ENCODE measurements at regions not wholly inside any gene's neighbourhood (a gene's known extent, or its start where the extent isn't known, plus 50 kb on each side); places are given as distances from the start of the nearest gene placed in this dataset.
"Not testable (repeated sequence)": the region's sequence is repeated elsewhere in the genome, so short reads cannot be mapped to it uniquely, and the experiment has no call there.

DNA sequence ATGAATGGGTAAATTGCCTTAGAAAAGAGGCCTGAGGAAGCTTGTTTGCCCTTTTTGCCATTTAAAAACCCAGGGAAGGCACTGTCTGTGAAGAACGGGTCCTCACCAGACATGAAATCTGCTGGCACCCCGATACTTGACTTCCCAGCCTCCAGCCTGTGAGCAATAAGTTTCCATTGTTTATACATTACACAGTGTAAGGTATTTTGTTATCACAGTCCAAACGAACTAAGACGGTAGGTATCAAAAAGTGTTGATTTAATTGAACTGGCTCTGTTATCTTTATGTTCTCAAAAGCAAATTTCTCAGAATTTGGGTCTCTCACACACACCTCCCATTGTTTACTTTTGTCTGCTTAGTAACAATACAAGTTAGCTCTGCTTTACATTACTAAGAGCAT is 181.1 kb upstream of the MARCKS start:
- no peak for DNase-seq (ENCODE audit: low read depth in 2 of 3, low spot score in 1 of 3)

DNA sequence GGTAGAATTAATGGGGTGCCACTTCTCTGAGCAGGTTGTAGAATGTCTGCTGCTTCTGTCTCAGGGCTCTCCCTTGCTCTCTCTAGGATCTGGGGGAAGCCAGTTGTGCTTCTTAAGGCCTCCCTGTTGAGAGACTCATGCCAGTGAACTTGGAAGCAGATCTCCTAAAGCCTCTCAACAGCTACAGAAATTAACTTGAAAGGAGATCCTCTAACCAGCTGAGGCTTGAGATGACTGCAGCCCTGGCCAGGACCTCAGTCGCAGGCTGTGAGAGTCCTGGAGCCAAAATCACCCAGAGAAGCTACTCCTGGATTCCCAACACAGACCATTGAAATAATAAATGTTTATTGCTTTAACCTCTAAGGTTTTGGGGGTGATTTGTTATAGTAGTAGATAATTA is 180.2 kb upstream of the MARCKS start:
- DNase-seq (ENCODE audit: low read depth in 2 of 3, low spot score in 1 of 3) = no peak

DNA sequence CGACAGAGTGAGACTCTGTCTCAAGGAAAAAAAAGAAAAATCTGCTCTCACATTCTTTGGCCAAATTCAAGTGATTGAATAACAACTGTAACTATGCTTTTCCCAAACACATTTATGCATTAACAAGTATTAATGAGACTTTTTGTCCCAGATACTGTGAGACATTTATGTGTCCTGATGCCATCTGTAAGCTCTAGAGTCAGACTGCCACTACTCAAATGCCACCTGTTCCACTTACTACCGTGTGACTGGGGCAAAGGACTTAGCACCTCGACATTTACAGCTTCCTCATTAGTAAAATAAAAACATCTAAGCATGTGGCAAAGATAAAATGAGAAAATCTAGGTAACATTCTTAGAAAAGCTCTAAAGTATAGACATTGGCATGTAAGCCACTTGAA is 178.1 kb upstream of the MARCKS start:
- no peak for DNase-seq (ENCODE audit: low read depth in 2 of 3, low spot score in 1 of 3)

DNA sequence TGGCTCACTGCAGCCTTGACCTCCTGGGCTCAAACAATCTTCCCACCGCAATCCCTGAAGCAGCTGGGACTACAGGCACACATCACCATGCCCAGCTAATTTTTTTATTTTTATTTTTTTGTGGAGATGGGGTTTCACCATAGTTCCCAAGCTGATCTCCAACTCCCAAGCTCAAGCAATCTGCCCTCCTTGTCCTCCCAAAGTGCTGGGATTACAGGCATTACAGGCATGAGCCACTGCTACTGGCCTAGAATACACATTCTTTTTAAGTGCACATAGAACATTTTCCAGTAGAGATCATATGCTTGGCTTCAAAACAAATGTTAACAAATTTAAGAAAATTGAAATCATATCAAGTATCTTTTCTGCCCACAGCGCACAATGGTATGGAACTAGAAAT is 176.8 kb upstream of the MARCKS start:
- DNase-seq (ENCODE audit: low read depth in 2 of 3, low spot score in 1 of 3) = no peak

DNA sequence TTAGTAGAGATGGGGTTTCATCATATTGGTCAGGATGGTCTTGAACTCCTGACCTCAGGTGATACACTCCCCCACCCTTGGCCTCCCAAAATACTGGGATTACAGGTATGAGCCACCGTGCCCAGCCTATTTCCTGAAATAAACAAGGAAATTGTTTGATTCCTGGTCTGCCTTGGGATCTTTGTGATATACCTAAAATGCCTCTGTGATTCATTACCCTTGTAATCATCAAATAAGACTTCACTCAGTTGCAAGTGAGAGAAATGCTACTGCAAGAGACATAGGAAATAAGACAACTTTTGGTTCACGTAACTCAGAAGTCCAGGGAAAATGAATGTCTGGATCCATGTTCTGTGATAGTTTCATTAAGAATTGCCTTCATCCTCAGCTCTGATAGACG is 173.2 kb upstream of the MARCKS start:
- no peak for DNase-seq (ENCODE audit: low read depth in 2 of 3, low spot score in 1 of 3)

DNA sequence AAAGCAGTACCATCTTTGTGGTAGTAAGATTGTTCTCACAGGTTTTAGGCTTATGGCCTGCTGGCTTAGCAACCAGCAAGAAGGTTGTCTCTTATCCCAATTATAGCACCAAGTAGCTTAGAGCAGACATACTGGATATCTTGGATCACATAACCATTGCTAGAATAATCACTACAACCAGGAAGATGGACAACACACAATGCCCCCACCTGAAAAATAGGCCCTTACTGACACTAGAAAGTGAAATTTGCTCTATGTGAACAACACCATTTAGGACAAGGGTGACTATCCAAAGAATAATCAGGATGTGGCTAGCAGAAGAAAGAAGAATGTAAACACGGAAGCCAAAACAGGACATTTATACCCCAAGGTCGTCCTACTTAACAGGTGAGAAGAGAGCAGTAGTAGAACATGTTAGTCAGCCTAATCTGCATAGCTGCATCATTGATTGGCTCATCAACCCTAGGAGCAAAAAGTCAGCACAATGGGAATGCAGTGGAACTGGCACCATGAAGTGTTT is 172.7 kb upstream of the MARCKS start:
- DNase-seq (ENCODE audit: low read depth in 2 of 3, low spot score in 1 of 3) = no peak

DNA sequence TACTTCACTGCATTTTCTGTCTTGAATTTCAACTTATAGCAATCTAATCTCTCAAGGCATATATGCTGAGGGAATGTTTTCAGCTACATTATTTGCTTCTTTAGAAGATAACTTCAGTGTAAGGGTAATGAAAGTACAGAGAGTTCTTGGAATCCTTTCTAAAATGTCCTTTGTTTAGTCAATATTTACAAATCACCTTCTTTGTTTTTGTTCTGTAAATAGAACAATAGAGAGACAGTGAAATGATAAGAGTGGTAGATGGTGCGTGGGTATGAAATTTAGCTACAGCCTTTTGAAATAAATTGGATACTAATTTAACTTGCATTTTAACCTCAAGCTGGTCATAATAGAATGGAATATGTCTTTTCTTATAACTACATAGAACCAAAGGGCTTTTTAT is 171.1 kb upstream of the MARCKS start:
- no peak for DNase-seq (ENCODE audit: low read depth in 2 of 3, low spot score in 1 of 3)

DNA sequence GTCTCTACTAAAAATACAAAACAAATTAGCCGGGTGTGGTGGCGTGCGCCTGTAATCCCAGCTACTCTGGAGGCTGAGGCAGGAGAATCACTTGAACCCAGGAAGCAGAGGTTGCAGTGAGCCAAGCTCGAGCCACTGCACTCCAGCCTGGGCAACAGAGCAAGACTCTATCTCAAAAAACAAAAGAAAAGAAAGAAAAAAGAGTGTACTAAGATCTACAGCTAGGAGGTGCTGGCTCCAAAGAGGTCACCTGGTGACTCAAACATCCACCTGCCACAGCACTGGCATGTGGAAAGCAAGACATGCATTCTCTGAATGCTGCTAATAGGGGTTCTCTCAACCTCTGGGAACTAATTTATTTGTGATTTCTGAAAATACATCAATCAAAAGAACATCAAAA is 167.5 kb upstream of the MARCKS start:
- not testable (repeated sequence) for DNase-seq (ENCODE audit: low read depth in 2 of 3, low spot score in 1 of 3)

DNA sequence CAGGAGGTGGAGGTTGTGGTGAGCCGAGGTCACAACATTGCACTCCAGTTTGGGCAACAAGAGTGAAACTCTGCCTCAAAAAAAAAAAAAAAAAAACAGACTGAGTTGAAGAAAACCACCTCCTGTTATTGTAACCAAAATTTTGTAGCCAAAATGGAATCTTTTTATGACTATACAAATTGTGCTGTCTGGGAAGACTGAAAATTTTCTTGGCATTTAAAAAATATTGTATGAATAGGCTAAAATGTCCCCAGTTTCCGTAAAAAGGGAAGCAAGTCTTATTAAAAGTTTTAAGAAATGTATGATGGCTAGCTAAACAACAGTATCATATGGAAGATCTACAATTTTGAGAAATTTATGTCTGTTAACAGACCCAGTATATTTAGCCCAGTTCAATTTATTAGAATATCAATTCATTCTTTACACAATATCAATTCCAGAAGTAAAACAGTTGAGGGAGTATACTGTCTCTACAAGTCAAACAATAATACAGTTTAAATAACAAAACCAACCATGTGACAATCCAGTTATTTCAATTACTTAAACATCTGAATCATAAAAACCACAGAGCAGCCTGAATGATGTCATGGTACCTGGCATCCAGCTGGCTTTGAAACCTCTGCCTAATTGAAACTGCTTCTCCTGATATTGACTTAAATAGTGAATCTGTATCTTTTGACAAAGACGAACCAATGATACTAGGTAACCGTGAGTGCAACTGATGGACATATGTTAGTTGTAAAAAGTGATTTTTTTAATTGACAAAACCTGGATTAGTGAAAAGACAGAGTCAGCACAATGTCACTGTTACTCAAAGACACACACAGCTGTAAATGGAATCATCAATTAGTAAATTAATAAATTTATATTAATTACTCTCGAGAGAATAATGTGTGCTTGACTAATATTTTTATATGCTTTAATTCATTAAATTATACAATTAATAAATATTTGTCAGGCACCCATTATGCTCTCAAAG is 166.6 kb upstream of the MARCKS start:
- no peak for DNase-seq (ENCODE audit: low read depth in 2 of 3, low spot score in 1 of 3)

DNA sequence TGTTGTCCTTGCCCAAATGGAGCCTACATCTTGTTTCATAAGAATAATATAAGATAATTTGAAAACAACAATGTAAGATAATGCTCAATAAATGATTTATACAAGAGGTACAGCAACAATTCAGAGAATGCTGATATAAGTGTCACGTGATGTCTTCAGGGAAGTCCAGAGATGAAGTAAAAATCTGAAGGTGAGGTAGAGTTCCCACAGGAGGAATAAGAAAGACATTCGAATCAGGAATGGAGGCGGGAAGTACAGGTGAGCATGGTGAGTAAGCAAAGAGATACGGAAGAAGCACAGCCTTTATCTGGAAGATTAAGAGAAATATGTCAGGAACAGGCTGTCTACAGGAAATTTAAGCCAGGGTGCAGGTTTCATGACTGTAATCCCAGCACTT is 165.9 kb upstream of the MARCKS start:
- no peak for DNase-seq (ENCODE audit: low read depth in 2 of 3, low spot score in 1 of 3)

DNA sequence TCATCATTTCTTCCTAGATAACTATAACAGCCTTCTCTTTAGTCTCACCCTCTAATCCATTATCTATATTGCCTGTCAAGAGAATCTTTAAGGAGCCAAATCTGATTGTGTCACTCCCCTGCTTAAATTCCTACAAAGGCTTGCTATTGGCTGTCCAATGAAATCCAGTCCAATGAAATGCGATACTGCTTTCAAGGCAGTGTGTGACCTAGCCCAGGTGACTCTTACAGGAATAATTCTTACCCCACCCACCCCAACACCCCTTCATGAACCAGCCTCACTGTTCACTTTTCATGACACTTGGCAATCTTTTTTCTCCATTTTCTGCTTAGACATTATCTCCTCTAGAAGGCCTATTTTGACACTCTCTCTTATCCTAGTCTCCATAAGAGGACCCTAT is 163.3 kb upstream of the MARCKS start:
- no peak for DNase-seq (ENCODE audit: low read depth in 2 of 3, low spot score in 1 of 3)

DNA sequence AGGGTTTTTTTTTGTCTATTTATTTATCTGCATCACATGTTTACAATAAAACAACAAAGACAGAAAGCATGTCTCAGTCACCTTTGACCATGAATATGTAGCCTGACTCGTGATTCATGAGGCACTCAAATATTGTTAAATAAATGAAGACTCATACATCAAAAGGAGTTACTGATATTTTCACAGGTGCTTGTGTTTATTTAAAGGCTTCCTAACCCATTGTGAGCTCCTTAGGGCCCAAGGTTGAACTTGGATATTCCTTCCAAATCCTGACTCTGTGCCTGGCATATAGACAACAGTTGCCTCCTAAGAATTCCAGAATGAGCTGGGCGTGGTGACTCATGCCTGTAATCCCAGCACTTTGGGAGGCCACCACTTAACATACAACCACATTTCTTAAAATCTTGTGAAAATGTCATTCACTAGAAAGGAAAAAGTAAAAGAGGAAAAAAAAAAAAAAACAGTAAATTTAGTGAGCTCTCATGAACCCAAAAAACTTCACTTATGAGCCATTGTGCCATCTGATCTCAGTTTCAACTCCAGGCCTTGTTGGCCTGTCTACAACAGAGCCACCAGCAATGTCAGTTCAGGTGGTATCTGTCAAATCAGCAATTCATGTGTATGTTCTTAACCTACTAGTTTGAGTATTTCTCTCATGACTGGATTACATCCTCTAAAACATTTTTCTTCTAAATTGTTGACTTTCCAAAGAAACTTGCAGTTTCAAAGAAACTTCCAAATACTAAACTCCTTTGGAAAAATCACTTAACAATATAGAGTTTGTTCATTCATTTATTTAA is 162.7 kb upstream of the MARCKS start:
- DNase-seq (ENCODE audit: low read depth in 2 of 3, low spot score in 1 of 3) = no peak

DNA sequence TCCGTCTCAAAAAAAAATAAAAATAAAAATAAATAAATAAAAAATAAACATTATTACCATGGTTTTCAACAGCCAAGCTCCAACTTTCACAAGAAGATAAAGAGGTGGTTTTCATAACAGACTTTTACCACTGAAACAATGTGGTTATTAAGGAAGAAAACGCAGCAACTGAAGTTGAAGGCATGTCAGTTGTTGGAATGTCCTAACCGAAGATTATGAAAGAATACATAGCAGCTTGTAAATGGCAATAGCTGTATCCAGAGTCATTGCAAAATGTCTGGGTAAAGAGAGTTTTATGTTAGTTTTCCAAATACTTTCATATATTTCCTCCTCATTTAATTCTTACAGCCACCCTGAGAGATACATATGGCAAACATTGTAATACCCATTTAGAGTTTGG is 161.6 kb upstream of the MARCKS start:
- DNase-seq (ENCODE audit: low read depth in 2 of 3, low spot score in 1 of 3) = no peak

DNA sequence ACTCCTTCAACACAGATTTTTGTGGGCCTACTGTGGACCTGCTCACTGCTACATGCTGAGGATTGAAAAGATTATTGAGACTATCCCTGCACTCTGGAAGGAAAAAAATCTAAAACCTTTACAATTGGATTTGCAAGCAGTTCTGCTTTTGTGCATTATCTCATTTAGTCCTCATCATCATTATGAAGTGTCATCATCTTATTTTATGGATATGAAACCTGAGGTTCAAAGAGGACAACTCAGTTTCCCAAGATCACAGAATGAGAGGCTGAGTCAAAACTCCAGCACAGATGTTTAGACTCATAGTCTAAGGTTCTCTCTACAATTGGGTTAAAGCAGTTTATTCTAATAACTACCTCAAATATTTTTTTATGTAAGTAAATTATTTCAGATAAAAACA is 160.2 kb upstream of the MARCKS start:
- DNase-seq (ENCODE audit: low read depth in 2 of 3, low spot score in 1 of 3) = no peak

DNA sequence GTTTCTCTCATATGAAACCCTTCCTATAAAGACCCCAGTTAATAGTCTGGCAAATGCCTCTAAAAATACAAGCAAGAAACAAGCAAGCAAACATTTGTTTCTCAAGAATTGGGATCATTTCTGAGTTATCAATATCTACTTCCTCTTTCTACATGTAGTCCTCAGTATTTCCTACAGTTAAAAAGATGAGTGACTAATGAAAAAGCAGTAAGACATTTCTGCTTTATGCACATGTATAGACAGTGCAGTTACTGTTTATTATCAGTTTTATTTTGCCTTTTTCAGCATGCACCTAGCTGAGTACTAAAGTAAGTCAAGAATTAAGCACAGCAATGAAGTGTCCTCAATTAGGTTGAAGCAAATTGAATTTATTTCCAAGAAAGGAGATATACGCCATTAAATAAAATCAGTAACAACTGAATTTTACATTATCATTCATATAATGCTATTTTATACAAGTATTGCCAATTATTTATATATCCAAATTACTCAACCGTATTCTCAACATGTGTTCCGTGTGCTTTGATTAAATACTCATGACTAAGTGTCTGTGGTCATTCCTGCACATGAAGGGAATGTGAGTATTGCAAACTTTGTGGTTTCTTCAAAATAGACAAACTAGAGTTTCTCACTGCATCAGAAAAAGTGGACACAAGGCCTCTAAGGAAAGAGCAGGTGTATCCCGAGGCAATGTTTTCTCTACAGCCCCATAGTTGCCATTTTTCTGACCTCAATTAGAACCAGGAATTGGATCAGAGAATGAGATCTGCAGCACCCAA is 159.3 kb upstream of the MARCKS start:
- no peak for DNase-seq (ENCODE audit: low read depth in 2 of 3, low spot score in 1 of 3)

DNA sequence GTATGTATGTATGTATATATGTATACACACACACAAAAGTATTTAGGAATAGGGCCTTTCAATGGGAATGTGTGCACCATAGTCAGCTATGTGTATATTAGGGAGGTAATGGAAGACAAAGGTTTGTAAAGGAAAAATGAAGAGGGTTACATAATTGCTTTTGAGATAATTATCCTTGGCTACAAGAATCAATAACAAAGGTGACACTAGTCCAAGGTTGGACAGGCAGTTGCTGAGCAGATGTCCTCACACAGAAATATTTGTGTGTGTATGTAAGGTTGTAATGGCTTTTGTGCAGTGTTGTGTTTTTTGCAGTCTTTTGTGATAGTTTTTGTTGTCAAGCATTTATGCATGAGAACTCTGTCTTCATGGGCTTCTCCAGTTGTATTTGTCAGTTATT is 157.9 kb upstream of the MARCKS start:
- no peak for DNase-seq (ENCODE audit: low read depth in 2 of 3, low spot score in 1 of 3)

DNA sequence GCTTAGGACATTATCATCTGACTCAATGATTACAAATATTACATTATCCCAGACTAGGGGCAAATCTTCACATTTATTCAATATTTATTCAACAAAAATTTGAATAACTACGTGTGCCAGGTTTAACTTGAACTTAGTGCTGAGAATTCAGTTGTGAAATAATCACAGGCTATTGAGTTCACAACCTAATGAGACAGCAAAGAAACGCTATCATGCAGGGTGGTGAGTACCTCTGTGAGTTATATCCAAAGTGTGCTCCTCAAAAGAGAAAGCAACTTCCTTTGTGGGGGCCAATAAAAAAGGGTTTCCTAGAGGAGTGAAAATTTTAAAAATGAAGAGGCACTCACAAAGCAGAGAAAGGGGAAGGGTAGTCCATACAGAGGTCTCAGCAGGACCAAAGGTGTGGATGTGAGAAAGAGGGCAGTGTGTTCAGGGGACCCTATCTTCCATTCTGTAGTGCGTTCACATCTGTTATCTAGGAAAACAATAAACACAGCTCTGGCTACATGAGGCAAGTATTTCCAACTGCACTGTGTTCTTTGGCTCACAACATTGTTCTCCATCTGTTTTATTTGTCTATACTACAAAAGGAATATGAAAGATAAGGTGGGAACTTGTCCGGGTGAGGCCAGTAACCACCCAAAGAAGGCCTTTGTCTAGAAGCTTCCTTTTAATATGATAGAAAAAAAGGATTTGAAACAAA is 155.4 kb upstream of the MARCKS start:
- no peak for DNase-seq (ENCODE audit: low read depth in 2 of 3, low spot score in 1 of 3)

DNA sequence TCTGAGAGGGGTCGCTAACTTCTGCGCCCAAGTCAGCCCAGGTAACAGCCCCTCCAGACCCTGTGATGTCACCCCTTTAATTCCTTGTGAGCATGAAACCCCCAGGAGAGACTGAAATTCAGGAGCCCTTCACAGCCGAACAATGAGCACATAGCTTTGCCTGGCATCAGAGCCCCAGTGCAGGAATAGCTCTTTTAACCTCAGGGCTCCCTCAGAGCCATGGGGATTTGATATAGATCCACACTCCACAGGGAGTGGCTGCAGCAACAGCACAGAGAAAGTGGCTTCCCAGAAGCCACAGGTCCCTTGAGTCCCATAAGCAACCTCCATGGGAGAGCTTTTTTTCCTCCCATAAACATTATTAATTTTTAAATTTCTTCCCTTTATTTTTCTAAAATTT is 150.0 kb upstream of the MARCKS start:
- no peak for DNase-seq (ENCODE audit: low read depth in 2 of 3, low spot score in 1 of 3)

DNA sequence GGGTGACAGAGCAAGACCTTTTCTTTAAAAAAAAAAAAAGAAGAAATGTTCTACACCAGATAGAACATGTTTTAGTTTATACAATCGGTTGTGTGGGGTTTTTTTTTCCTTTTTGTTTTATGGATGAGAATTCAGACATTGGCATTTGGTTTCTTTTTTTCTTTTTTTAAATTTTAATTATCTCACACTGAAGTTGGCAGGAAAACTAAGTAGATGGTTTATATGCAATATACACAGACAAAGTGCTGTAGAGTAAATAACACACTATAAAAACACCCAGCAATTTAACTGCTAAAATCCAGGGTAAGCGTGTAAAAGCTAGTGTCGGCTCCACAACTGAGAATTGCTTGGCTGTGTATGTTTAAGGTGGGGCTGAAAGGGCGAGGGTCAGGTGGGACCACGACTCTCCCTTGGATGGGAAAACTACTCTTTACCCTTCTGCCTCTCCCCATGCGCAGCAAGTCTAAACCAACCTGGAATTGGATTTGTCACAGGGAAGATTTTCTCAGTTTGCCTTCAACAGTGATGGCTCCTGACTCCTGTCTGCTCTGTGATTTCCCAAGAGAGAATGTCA is 147.1 kb upstream of the MARCKS start:
- no peak for DNase-seq (ENCODE audit: low read depth in 2 of 3, low spot score in 1 of 3)

DNA sequence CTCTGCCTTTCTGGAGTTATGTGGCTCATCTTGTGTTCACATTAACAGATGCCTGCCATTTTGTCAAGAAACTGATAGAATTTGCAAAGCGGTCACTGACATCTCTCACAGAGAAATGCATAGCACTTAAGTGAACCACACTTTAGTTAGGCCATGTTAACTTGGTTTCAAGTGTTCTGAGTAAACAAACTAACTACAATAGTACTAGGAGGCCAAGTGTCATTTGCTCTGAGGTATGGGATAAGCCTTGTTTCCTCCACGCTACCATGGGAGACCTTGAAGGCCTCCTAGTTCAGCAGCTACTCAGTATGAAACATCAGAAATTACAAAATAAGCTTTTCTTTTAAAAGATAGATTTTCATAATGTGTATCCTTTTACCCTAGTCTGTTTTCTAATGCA is 143.5 kb upstream of the MARCKS start:
- DNase-seq (ENCODE audit: low read depth in 2 of 3, low spot score in 1 of 3) = no peak
